Esophagus squamous epithelium (tissue), 5 donors: ENCODE measurements at regions not wholly inside any gene's neighbourhood (a gene's known extent, or its start where the extent isn't known, plus 50 kb on each side); places are given as distances from the start of the nearest gene placed in this dataset.

Experiments used
- DNase-seq: peaks from one replicate; lab custom pipeline; 2025; lab: John Stamatoyannopoulos, UW
- H3K27ac ChIP-seq, 4 donors: fragments of 200-600 bp; sonication (generic); one replicate each; pipeline ENCODE4 v1.5.1; 2016 to 2019; ENCODE audit warnings: mild to moderate bottlenecking in 1 of 4
- H3K27me3 ChIP-seq, 4 donors: fragments of 200-600 bp; sonication (generic); 1 replicate in 3 of 4; 2 replicates in 1 of 4; pipeline versions ENCODE4 v1.5.1 to v1.6.0; 2017 to 2021; ENCODE audit warnings: antibody characterized with exemption in 1 of 4
- H3K36me3 ChIP-seq, 3 donors: fragments of 200-600 bp; sonication (generic); one replicate each; pipeline ENCODE4 v1.5.1; 2016 to 2019
- H3K4me1 ChIP-seq, 3 donors: fragments of 200-600 bp; sonication (generic); one replicate each; pipeline ENCODE4 v1.5.1; 2017 to 2019
- H3K4me3 ChIP-seq, 4 donors: fragments of 200-600 bp; sonication (generic); 1 replicate in 3 of 4; 2 replicates in 1 of 4; pipeline ENCODE4 v1.5.1; 2016 to 2019; ENCODE audit warnings: mild to moderate bottlenecking in 2 of 4, moderate library complexity in 1 of 4
- H3K9me3 ChIP-seq, 3 donors: fragments of 200-600 bp; sonication (generic); one replicate each; pipeline ENCODE4 v1.5.1; 2016 to 2019
- CTCF ChIP-seq, 6 experiments: fragments of 450-650 bp in 4 of 6; fragments of 200-600 bp in 2 of 6; sonication (generic) in 2 of 6; IDR thresholded peaks; one replicate each; pipeline ENCODE4 v1.5.1; 2016 to 2019; ENCODE audit warnings: antibody characterized with exemption in 6 of 6, mild to moderate bottlenecking in 4 of 6, moderate library complexity in 4 of 6
- POLR2A ChIP-seq, 4 donors: fragments of 450-650 bp; IDR thresholded peaks; one replicate each; pipeline ENCODE4 v1.6.1; 2017; ENCODE audit warnings: antibody characterized with exemption in 4 of 4, mild to moderate bottlenecking in 4 of 4, moderate library complexity in 3 of 4
- WGBS, 2 donors: methylation state at CpG; one replicate each; pipeline ENCODE4 v1.1.5; 2018; 5-methylcytosine and 5-hydroxymethylcytosine counted together
- intact Hi-C: fragments of 100-400 bp; cut with DNase I; formaldehyde crosslinking; loops from one replicate; pipeline ENCODE4 v1.15.0; 2022
- donor health status: DM: yes; HTN: yes; CAD: no.

DNA sequence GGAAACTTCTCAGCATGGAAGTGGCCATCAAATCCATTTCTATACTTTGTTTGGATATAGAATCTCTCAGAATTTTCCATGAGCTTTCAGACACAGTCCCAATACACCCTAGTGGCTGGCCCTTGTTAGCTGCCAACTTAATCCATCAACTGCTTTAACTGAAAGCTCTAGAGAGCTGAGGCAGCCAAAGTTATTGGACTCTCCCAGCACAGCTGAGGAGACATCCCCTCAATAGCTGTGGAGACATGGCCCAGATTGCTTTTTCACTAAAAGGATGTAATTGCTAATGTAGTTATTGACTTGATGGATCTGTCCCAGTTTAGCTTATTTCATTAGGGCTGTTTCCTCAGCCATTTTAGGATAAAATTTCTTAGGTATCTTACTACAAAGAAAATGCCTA is 94.8 kb upstream of the PRMT6 start:
- no peaks in the 10 kb centered on the region for H3K9me3 ChIP-seq
- DNase-seq: no peak
- intact Hi-C loops: no loop called here
- no peaks in the 10 kb centered on the region for H3K36me3 ChIP-seq
- H3K27ac ChIP-seq: no peak overlapping the region
- no peak overlapping the region for H3K4me3 ChIP-seq
- no peak for TF ChIP-seq POLR2A (IDR thresholded peaks at IDR 0.05)
- no peak for TF ChIP-seq CTCF (IDR thresholded peaks at IDR 0.05)
- H3K27me3 ChIP-seq: no peaks in the 10 kb centered on the region
- no peaks in the 10 kb centered on the region for H3K4me1 ChIP-seq

DNA sequence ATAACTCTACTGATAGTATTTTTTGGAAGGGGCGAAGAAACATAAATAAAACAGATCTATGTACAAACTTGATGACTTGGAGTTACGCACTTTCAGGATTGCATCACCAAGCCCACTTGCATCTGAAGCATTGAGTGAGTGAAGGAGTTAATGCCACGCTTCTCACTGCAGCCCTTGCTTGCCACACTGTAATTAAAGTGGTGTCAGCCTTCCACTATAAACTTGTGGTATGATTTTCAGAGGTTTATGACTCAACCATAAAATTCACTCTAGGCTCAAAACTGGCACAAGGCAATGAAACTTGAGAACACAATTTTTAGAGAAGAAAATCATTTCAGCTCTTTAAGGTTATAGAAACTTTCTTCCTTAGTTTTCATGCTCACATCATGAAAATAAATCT is 93.9 kb upstream of the PRMT6 start:
- TF ChIP-seq POLR2A (IDR thresholded peaks at IDR 0.05) (no peak), CTCF (IDR thresholded peaks at IDR 0.05) (no peak)
- WGBS, 2 donors: 76 to 85% methylated on average over 3 of the region's 3 CpGs
- H3K36me3 ChIP-seq: no peaks in the 10 kb centered on the region
- H3K4me1 ChIP-seq: no peaks in the 10 kb centered on the region
- H3K9me3 ChIP-seq: no peaks in the 10 kb centered on the region
- H3K27me3 ChIP-seq: no peaks in the 10 kb centered on the region
- intact Hi-C loops: no loop called here
- H3K27ac ChIP-seq: no peak overlapping the region
- DNase-seq: no peak
- H3K4me3 ChIP-seq: no peak overlapping the region

DNA sequence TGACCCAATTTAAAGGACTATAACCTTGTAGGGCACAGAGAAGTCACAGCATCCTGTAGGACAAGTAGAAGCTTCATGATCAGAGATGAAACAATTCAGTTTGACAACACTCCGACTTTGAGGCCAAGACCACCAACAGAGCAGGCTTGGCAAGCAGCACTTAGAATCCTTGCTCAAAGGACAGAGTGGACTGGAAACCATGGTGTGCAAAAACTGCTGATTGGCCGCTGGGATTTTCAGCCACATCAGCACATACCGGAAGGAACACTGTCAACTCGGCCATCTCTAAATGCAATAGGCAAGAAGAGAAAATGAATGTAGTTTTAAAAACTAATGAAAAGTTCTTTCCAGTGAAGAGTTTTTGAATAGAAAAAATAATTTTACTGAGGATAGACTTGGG is 92.0 kb upstream of the PRMT6 start:
- no peak for DNase-seq
- no peaks in the 10 kb centered on the region for H3K27me3 ChIP-seq
- WGBS, 2 donors: 76 to 86% methylated on average over 4 of the region's 4 CpGs

GRCh38 chr1:106968644-106969043 is 87.8 kb upstream of the PRMT6 start:
- Histone ChIP-seq H3K27ac (no peak overlapping the region), H3K36me3 (no peaks in the 10 kb centered on the region), H3K4me1 (no peaks in the 10 kb centered on the region), H3K9me3 (no peaks in the 10 kb centered on the region), H3K4me3 (no peak overlapping the region), H3K27me3 (no peaks in the 10 kb centered on the region)
- 66 to 72% methylated on average over 2 of the region's 2 CpGs for WGBS, 2 donors
- intact Hi-C loops: no loop called here
- DNase-seq: no peak
- TF ChIP-seq CTCF (IDR thresholded peaks at IDR 0.05) (no peak), POLR2A (IDR thresholded peaks at IDR 0.05) (no peak)

More for the DNA sequence above, 92.0 kb upstream of the PRMT6 start:
- intact Hi-C loops: no loop called here
- Histone ChIP-seq H3K27ac (no peak overlapping the region), H3K9me3 (no peaks in the 10 kb centered on the region), H3K36me3 (no peaks in the 10 kb centered on the region), H3K4me1 (no peaks in the 10 kb centered on the region), H3K4me3 (no peak overlapping the region)
- TF ChIP-seq CTCF (IDR thresholded peaks at IDR 0.05) (no peak), POLR2A (IDR thresholded peaks at IDR 0.05) (no peak)

- Histone ChIP-seq H3K27me3 (no peaks in the 10 kb centered on the region), H3K36me3 (no peaks in the 10 kb centered on the region), H3K9me3 (no peaks in the 10 kb centered on the region), H3K27ac (no peak overlapping the region), H3K4me3 (no peak overlapping the region), H3K4me1 (no peaks in the 10 kb centered on the region)
- intact Hi-C loops: no loop called here
- TF ChIP-seq CTCF (IDR thresholded peaks at IDR 0.05) (no peak), POLR2A (IDR thresholded peaks at IDR 0.05) (no peak)
- no peak for DNase-seq
Observed at GRCh38 chr1:106969731-106970130, 86.7 kb upstream of the PRMT6 start.
